Esophagus squamous epithelium (tissue), 4 donors: ENCODE measurements at regions not wholly inside any gene's neighbourhood (a gene's known extent, or its start where the extent isn't known, plus 50 kb on each side); places are given as distances from the start of the nearest gene placed in this dataset.
"Not testable (repeated sequence)": the region's sequence is repeated elsewhere in the genome, so short reads cannot be mapped to it uniquely, and the experiment has no call there.

Source experiments
- POLR2A ChIP-seq, 4 donors: fragments of 450-650 bp; IDR thresholded peaks; one replicate each; pipeline ENCODE4 v1.6.1; 2017; ENCODE audit warnings: antibody characterized with exemption in 4 of 4, mild to moderate bottlenecking in 4 of 4, moderate library complexity in 3 of 4
- TF ChIP-seq, protein P1 (sequence below), 6 experiments: fragments of 450-650 bp in 4 of 6; fragments of 200-600 bp in 2 of 6; sonication (generic) in 2 of 6; IDR thresholded peaks; one replicate each; pipeline ENCODE4 v1.5.1; 2016 to 2019; ENCODE audit warnings: antibody characterized with exemption in 6 of 6, mild to moderate bottlenecking in 4 of 6, moderate library complexity in 4 of 6

DNA sequence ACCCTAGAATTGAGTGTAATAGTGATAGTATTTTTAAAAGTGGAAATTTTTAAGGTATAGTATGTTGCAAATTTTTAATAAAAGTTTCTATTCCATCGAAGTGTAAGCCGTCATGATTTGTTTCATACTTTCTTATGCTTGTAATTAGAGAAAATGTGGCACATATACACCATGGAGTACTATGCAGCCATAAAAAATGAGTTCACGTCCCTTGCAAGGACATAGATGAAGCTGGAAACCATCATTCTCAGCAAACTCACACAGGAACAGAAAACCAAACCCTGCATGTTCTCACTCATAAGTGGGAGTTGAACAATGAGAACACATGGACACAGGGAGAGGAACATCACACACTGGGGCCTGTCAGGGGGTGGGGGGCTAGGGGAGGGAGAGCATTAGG lies 350.9 kb downstream of the UTRN start:
- TF ChIP-seq, protein P1, sequence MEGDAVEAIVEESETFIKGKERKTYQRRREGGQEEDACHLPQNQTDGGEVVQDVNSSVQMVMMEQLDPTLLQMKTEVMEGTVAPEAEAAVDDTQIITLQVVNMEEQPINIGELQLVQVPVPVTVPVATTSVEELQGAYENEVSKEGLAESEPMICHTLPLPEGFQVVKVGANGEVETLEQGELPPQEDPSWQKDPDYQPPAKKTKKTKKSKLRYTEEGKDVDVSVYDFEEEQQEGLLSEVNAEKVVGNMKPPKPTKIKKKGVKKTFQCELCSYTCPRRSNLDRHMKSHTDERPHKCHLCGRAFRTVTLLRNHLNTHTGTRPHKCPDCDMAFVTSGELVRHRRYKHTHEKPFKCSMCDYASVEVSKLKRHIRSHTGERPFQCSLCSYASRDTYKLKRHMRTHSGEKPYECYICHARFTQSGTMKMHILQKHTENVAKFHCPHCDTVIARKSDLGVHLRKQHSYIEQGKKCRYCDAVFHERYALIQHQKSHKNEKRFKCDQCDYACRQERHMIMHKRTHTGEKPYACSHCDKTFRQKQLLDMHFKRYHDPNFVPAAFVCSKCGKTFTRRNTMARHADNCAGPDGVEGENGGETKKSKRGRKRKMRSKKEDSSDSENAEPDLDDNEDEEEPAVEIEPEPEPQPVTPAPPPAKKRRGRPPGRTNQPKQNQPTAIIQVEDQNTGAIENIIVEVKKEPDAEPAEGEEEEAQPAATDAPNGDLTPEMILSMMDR (IDR thresholded peaks at IDR 0.05): not testable (repeated sequence)
- TF ChIP-seq POLR2A (IDR thresholded peaks at IDR 0.05): not testable (repeated sequence)
